ENCODE measurements at regions not wholly inside any gene's neighbourhood (a gene's known extent, or its start where the extent isn't known, plus 50 kb on each side); places are given as distances from the start of the nearest gene placed in this dataset.

DNA sequence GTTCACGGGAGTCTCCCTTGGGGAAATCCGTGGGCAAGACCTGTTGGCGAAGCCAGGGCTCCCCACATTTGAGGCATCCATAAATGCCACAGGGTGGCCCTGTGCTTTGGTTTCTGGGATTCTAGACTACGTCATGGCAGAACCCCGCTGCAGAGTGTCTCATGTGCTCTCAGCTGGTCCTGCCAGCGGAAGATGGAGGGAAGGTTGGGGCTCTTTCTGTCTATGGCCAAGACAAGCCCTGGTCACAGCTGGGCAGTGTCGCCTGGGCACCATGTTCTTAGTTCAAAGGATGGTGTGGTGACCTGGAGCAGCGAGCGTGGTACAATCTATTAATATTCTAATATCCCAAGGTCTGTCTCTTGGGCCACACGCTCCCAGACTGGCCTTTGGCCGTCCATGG, 511.7 kb downstream of the TBC1D22A start:
- Histone ChIP-seq H3F3A (ENCODE audit: insufficient read depth) (no peaks in the 10 kb centered on the region), H3K9me2 (replicated peaks; ENCODE audit: insufficient read depth, low read length) (no peaks in the 10 kb centered on the region), H3K79me2 (ENCODE audit: insufficient read depth, low read length) (no peaks in the 10 kb centered on the region), H3K27ac (ENCODE audit: low read depth, low read length) (no peak overlapping the region), H3K9me3 (ENCODE audit: insufficient read depth, low read length) (no peaks in the 10 kb centered on the region), H2AFZ (ENCODE audit: low read depth, low read length, severe bottlenecking) (no peak overlapping the region), H3K36me3 (ENCODE audit: low read length) (no peaks in the 10 kb centered on the region), H3K4me2 (ENCODE audit: low read depth, low read length, poor library complexity, severe bottlenecking) (no peak overlapping the region), H4K20me1 (ENCODE audit: low read depth, low read length) (no peaks in the 10 kb centered on the region), H3K4me3 (ENCODE audit: insufficient read depth, low read length, poor library complexity, severe bottlenecking) (no peak overlapping the region), H3K27me3 (ENCODE audit: low read length) (no peaks in the 10 kb centered on the region), H3K9ac (ENCODE audit: low read length) (no peak overlapping the region)
- TF ChIP-seq EZH2phosphoT487 (conservative IDR thresholded peaks at IDR 0.05; ENCODE audit: low read length) = no peak
- TF ChIP-seq, protein P1, sequence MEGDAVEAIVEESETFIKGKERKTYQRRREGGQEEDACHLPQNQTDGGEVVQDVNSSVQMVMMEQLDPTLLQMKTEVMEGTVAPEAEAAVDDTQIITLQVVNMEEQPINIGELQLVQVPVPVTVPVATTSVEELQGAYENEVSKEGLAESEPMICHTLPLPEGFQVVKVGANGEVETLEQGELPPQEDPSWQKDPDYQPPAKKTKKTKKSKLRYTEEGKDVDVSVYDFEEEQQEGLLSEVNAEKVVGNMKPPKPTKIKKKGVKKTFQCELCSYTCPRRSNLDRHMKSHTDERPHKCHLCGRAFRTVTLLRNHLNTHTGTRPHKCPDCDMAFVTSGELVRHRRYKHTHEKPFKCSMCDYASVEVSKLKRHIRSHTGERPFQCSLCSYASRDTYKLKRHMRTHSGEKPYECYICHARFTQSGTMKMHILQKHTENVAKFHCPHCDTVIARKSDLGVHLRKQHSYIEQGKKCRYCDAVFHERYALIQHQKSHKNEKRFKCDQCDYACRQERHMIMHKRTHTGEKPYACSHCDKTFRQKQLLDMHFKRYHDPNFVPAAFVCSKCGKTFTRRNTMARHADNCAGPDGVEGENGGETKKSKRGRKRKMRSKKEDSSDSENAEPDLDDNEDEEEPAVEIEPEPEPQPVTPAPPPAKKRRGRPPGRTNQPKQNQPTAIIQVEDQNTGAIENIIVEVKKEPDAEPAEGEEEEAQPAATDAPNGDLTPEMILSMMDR (IDR thresholded peaks at IDR 0.05; ENCODE audit: insufficient read depth, low read length, poor library complexity, severe bottlenecking) = no peak

DNA sequence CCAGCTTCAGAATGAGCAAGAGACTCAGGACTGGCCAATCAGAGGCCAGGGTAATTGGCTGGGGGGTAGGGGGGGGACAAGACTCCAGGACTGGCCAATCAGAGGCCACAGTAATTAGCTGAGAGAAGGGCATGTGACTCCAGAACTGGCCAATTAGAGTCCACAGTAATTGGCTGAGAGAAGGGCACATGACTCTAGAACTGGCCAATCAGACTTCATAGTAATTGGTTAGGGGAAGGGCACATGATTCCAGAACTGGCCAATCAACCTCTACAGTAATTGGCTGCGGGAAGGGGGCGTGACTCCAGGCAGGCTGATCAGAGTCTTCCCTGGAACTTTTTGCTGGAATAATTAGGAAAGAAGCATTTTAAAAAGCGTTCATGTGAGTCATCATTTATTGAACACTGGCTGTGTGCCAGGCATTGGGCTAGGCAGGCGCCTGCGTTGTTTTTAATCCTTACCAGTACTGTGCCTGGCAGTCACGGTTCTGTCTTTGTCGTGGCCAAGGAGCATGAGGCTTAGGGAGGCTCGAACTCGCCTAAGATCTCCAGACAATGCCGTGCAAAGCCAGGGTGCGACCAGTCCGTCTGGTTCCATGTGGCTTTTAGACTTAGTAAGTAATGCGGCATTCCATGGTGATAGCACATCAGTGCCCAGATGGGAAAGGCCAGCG, 508.1 kb downstream of the TBC1D22A start:
- no peaks in the 10 kb centered on the region for H3K9me2 ChIP-seq (replicated peaks; ENCODE audit: insufficient read depth, low read length)
- no peak overlapping the region for H3K4me3 ChIP-seq (ENCODE audit: insufficient read depth, low read length, poor library complexity, severe bottlenecking)
- no peaks in the 10 kb centered on the region for H3K27me3 ChIP-seq (ENCODE audit: low read length)
- H3K36me3 ChIP-seq (ENCODE audit: low read length) = no peaks in the 10 kb centered on the region
- no peaks in the 10 kb centered on the region for H3K9me3 ChIP-seq (ENCODE audit: insufficient read depth, low read length)
- H3K4me2 ChIP-seq (ENCODE audit: low read depth, low read length, poor library complexity, severe bottlenecking) = no peak overlapping the region
- no peak overlapping the region for H2AFZ ChIP-seq (ENCODE audit: low read depth, low read length, severe bottlenecking)
- no peaks in the 10 kb centered on the region for H3K79me2 ChIP-seq (ENCODE audit: insufficient read depth, low read length)
- no peaks in the 10 kb centered on the region for H3F3A ChIP-seq (ENCODE audit: insufficient read depth)
- H3K9ac ChIP-seq (ENCODE audit: low read length) = no peak overlapping the region
- no peaks in the 10 kb centered on the region for H4K20me1 ChIP-seq (ENCODE audit: low read depth, low read length)
- TF ChIP-seq, protein P1 (IDR thresholded peaks at IDR 0.05; ENCODE audit: insufficient read depth, low read length, poor library complexity, severe bottlenecking) = no peak
- TF ChIP-seq EZH2phosphoT487 (conservative IDR thresholded peaks at IDR 0.05; ENCODE audit: low read length) = no peak
- H3K27ac ChIP-seq (ENCODE audit: low read depth, low read length) = no peak overlapping the region

DNA sequence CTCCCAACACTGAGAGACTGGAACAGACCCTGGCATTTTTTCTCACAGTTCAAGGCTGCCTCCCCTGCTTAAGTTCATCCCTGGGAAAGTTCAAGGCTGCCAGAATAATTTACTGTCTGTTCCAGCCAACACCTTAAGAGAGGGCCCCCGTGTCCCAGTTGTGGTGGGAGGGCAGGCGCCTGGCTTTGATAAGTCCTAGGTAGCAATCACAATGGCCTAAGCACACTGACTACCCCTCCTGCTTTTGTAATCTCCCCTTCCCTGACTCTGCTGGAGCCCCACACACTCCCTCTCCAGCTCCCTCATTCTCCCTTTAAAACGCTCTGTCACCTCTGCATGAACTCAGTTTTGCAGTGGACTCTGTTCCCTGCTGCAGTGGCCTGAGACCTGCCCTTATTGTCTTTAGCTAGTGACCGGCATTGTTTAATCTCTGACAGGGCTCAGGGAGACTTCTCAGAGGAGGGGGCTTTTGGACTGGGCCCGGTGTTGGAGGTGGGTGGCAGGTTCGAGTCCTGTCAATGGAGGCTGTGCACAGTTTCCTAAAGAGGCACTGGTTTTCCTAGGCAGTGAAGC, 507.2 kb downstream of the TBC1D22A start:
- H4K20me1 ChIP-seq (ENCODE audit: low read depth, low read length) = no peaks in the 10 kb centered on the region
- no peak overlapping the region for H3K9ac ChIP-seq (ENCODE audit: low read length)
- H3K79me2 ChIP-seq (ENCODE audit: insufficient read depth, low read length) = no peaks in the 10 kb centered on the region
- no peak overlapping the region for H2AFZ ChIP-seq (ENCODE audit: low read depth, low read length, severe bottlenecking)
- no peaks in the 10 kb centered on the region for H3K36me3 ChIP-seq (ENCODE audit: low read length)
- H3F3A ChIP-seq (ENCODE audit: insufficient read depth) = no peaks in the 10 kb centered on the region
- no peaks in the 10 kb centered on the region for H3K9me2 ChIP-seq (replicated peaks; ENCODE audit: insufficient read depth, low read length)
- no peaks in the 10 kb centered on the region for H3K9me3 ChIP-seq (ENCODE audit: insufficient read depth, low read length)
- H3K4me2 ChIP-seq (ENCODE audit: low read depth, low read length, poor library complexity, severe bottlenecking) = no peak overlapping the region
- TF ChIP-seq EZH2phosphoT487 (conservative IDR thresholded peaks at IDR 0.05; ENCODE audit: low read length) = no peak
- TF ChIP-seq, protein P1 (IDR thresholded peaks at IDR 0.05; ENCODE audit: insufficient read depth, low read length, poor library complexity, severe bottlenecking) = no peak
- H3K27me3 ChIP-seq (ENCODE audit: low read length) = no peaks in the 10 kb centered on the region
- no peak overlapping the region for H3K27ac ChIP-seq (ENCODE audit: low read depth, low read length)
- H3K4me3 ChIP-seq (ENCODE audit: insufficient read depth, low read length, poor library complexity, severe bottlenecking) = no peak overlapping the region
